Keratinocyte (primary cell): ENCODE measurements at regions not wholly inside any gene's neighbourhood (a gene's known extent, or its start where the extent isn't known, plus 50 kb on each side); places are given as distances from the start of the nearest gene placed in this dataset.

Experiments used
- DNase-seq: peaks from one replicate; pipeline ENCODE4 v3.0.0-alpha.2; 2011; ENCODE audit warnings: low read depth, missing footprints, low spot score
- FAIRE-seq: peaks from 2 replicates; lab custom pipeline; 2011; peaks lifted over from hg19 to GRCh38; lab: Jason Lieb, UNC
- H2AFZ ChIP-seq: 2 replicates; pipeline ENCODE4 v1.6.0; 2012; ENCODE audit warnings: low read length, control low read depth, inconsistent platforms; ENCODE audit not compliant: control insufficient read depth
- H3K27ac ChIP-seq: 2 replicates; pipeline ENCODE4 v1.5.1; 2011; ENCODE audit warnings: low read length; ENCODE audit not compliant: control insufficient read depth, insufficient read depth
- H3K27me3 ChIP-seq: 3 replicates; pipeline ENCODE4 v1.6.0; 2011; ENCODE audit warnings: low read length; ENCODE audit not compliant: control insufficient read depth, insufficient read depth; ENCODE audit errors: extremely low read depth
- H3K36me3 ChIP-seq, 2 experiments: 2 replicates in 1 of 2; 3 replicates in 1 of 2; pipeline ENCODE4 v1.5.1; 2011; ENCODE audit warnings: low read length in 2 of 2, mild to moderate bottlenecking in 1 of 2; ENCODE audit not compliant: control insufficient read depth in 2 of 2, insufficient read depth in 2 of 2; ENCODE audit errors: extremely low read depth in 1 of 2
- H3K4me1 ChIP-seq: 3 replicates; pipeline ENCODE4 v1.5.1; 2011; ENCODE audit warnings: low read length; ENCODE audit not compliant: control insufficient read depth, insufficient read depth; ENCODE audit errors: extremely low read depth
- H3K4me2 ChIP-seq: 3 replicates; pipeline ENCODE4 v1.6.0; 2011; ENCODE audit warnings: low read depth, low read length; ENCODE audit not compliant: control insufficient read depth, insufficient read depth; ENCODE audit errors: extremely low read depth
- H3K4me3 ChIP-seq, 3 experiments: fragments of 200-600 bp in 1 of 3; sonication (generic) in 1 of 3; 2 replicates in 2 of 3; 3 replicates in 1 of 3; pipeline ENCODE4 v1.5.1; 2011 to 2016; ENCODE audit warnings: low read length in 3 of 3, mild to moderate bottlenecking in 3 of 3, control low read depth in 2 of 3, inconsistent platforms in 1 of 3, low read depth in 1 of 3, mixed read lengths in 1 of 3, mixed run types in 1 of 3, moderate library complexity in 1 of 3; ENCODE audit not compliant: control insufficient read depth in 2 of 3, insufficient read depth in 2 of 3; ENCODE audit errors: extremely low read depth in 1 of 3
- H3K79me2 ChIP-seq: 2 replicates; pipeline ENCODE4 v1.6.0; 2012; ENCODE audit warnings: low read length; ENCODE audit not compliant: control insufficient read depth, insufficient read depth
- H3K9ac ChIP-seq: 3 replicates; pipeline ENCODE4 v1.6.0; 2011; ENCODE audit warnings: low read length; ENCODE audit not compliant: control insufficient read depth, insufficient read depth; ENCODE audit errors: extremely low read depth
- H3K9me1 ChIP-seq: 3 replicates; pipeline ENCODE4 v1.6.0; 2011; ENCODE audit warnings: low read length; ENCODE audit not compliant: control insufficient read depth, insufficient read depth; ENCODE audit errors: extremely low read depth
- H3K9me3 ChIP-seq: 2 replicates; pipeline ENCODE4 v1.5.1; 2012; ENCODE audit warnings: low read depth, low read length; ENCODE audit not compliant: control insufficient read depth
- H4K20me1 ChIP-seq: 3 replicates; pipeline ENCODE4 v1.6.0; 2011; ENCODE audit warnings: low read length; ENCODE audit not compliant: control insufficient read depth, insufficient read depth; ENCODE audit errors: extremely low read depth
- EZH2 ChIP-seq: IDR thresholded peaks from one replicate; pipeline ENCODE4 v1.6.1; 2012; ENCODE audit warnings: inconsistent platforms, mild to moderate bottlenecking, low read length, moderate library complexity
- dilution Hi-C: fragments of 300-500 bp; cut with MboI; formaldehyde crosslinking; loops from one replicate; pipeline ENCODE4 v1.7.0; 2020; ENCODE audit warnings: low sequenced_read_pairs; ENCODE audit not compliant: extremely low pct_ligation_motif_present
- TF ChIP-seq, protein P1 (sequence below), 3 experiments: IDR thresholded peaks in 1 of 3; conservative IDR thresholded peaks in 1 of 3; optimal IDR thresholded peaks in 1 of 3; 2 replicates in 2 of 3; 3 replicates in 1 of 3; pipeline versions ENCODE3 to v1.5.1; 2011; ENCODE audit warnings: low read length in 3 of 3, mild to moderate bottlenecking in 3 of 3, moderate library complexity in 2 of 3, control low read depth in 1 of 3, inconsistent platforms in 1 of 3; ENCODE audit not compliant: insufficient read depth in 2 of 3; ENCODE audit errors: extremely low read depth in 1 of 3

DNA sequence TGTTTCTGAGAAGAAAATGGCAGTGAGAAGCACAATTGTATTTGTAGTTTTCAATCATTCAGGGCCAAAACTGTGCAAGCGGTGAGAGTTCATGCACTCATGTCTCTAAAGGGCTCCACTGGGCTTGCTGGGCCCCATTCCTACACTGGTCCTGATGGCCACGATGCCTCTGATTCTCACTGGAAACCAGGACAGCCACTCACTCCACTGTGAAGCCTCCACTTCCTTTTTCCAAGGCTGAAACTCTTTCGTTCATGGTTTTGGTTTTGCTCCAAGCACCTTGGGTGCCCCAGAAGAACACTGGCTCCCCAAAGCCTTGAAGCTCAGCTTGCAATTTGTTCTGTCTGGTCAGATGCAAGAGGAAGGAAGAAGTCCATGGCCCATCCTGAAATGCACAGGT, 390.0 kb upstream of the MKI67 start:
- no peak overlapping the region for H3K4me3 ChIP-seq
- no peaks in the 10 kb centered on the region for H3K36me3 ChIP-seq
- H3K27ac ChIP-seq: no peak overlapping the region
- no peaks in the 10 kb centered on the region for H3K79me2 ChIP-seq
- no peak for TF ChIP-seq EZH2
- TF ChIP-seq, protein P1, sequence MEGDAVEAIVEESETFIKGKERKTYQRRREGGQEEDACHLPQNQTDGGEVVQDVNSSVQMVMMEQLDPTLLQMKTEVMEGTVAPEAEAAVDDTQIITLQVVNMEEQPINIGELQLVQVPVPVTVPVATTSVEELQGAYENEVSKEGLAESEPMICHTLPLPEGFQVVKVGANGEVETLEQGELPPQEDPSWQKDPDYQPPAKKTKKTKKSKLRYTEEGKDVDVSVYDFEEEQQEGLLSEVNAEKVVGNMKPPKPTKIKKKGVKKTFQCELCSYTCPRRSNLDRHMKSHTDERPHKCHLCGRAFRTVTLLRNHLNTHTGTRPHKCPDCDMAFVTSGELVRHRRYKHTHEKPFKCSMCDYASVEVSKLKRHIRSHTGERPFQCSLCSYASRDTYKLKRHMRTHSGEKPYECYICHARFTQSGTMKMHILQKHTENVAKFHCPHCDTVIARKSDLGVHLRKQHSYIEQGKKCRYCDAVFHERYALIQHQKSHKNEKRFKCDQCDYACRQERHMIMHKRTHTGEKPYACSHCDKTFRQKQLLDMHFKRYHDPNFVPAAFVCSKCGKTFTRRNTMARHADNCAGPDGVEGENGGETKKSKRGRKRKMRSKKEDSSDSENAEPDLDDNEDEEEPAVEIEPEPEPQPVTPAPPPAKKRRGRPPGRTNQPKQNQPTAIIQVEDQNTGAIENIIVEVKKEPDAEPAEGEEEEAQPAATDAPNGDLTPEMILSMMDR (optimal IDR thresholded peaks at IDR 0.05 in 1 of 3, IDR thresholded peaks at IDR 0.05 in 1 of 3, conservative IDR thresholded peaks at IDR 0.05 in 1 of 3; ENCODE audit: extremely low read depth in 1 of 3, insufficient read depth in 2 of 3, low read length in 3 of 3): no peak
- dilution Hi-C loops: no loop called here
- H3K27me3 ChIP-seq: no peaks in the 10 kb centered on the region
- H4K20me1 ChIP-seq: no peaks in the 10 kb centered on the region
- DNase-seq (no peak), FAIRE-seq (no peak)
- no peak overlapping the region for H2AFZ ChIP-seq
- no peaks in the 10 kb centered on the region for H3K9me3 ChIP-seq
- H3K4me2 ChIP-seq: no peak overlapping the region
- no peak overlapping the region for H3K9ac ChIP-seq
- no peaks in the 10 kb centered on the region for H3K9me1 ChIP-seq
- H3K4me1 ChIP-seq: no peaks in the 10 kb centered on the region

DNA sequence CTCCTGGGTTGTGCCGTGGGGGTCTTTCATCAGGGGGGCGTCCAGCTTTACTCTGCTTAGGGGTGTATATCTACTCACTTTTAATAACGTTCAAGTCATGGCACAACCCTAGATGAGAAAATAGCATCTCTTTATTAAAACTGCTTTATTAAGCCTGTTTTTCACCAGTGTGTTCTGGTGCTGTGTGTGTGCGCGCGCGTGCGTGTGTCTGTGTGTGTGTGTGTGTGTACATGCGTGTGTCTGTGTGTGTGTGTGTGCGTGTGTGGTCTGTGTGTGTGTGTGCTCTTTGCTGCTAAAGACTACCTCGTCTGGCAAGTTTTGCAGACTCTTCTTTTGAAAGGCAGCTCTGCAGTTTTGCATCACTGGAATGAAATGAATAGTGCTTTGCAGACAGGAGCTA, 390.9 kb upstream of the MKI67 start:
- no peak overlapping the region for H3K27ac ChIP-seq
- H4K20me1 ChIP-seq: no peaks in the 10 kb centered on the region
- no peak for DNase-seq
- no peaks in the 10 kb centered on the region for H3K27me3 ChIP-seq
- no peak for FAIRE-seq
- H3K36me3 ChIP-seq: no peaks in the 10 kb centered on the region
- no peak overlapping the region for H3K4me2 ChIP-seq
- H2AFZ ChIP-seq: no peak overlapping the region
- no peaks in the 10 kb centered on the region for H3K9me3 ChIP-seq
- no peaks in the 10 kb centered on the region for H3K4me1 ChIP-seq
- dilution Hi-C loops: no loop called here
- H3K9ac ChIP-seq: no peak overlapping the region
- TF ChIP-seq, protein P1 (optimal IDR thresholded peaks at IDR 0.05 in 1 of 3, IDR thresholded peaks at IDR 0.05 in 1 of 3, conservative IDR thresholded peaks at IDR 0.05 in 1 of 3; ENCODE audit: extremely low read depth in 1 of 3, insufficient read depth in 2 of 3, low read length in 3 of 3): no peak
- TF ChIP-seq EZH2: no peak
- no peaks in the 10 kb centered on the region for H3K9me1 ChIP-seq
- no peak overlapping the region for H3K4me3 ChIP-seq
- no peaks in the 10 kb centered on the region for H3K79me2 ChIP-seq
